Fibroblast of pulmonary artery (primary cell): ENCODE measurements at regions not wholly inside any gene's neighbourhood (a gene's known extent, or its start where the extent isn't known, plus 50 kb on each side); places are given as distances from the start of the nearest gene placed in this dataset.

Experiments used
- DNase-seq: peaks from one replicate; pipeline ENCODE4 v3.0.0-alpha.2; 2010; ENCODE audit warnings: low read depth
- H3K4me3 ChIP-seq: replicated peaks from 2 replicates; pipeline ENCODE4 v1.5.1; 2011; ENCODE audit warnings: low read depth, mild to moderate bottlenecking, control low read depth, low read length, moderate library complexity
- TF ChIP-seq, protein P1 (sequence below): IDR thresholded peaks from 2 replicates; pipeline ENCODE4 v1.5.1; 2011; ENCODE audit warnings: mild to moderate bottlenecking, control low read depth, low read length, inconsistent platforms; ENCODE audit errors: missing control alignments

DNA sequence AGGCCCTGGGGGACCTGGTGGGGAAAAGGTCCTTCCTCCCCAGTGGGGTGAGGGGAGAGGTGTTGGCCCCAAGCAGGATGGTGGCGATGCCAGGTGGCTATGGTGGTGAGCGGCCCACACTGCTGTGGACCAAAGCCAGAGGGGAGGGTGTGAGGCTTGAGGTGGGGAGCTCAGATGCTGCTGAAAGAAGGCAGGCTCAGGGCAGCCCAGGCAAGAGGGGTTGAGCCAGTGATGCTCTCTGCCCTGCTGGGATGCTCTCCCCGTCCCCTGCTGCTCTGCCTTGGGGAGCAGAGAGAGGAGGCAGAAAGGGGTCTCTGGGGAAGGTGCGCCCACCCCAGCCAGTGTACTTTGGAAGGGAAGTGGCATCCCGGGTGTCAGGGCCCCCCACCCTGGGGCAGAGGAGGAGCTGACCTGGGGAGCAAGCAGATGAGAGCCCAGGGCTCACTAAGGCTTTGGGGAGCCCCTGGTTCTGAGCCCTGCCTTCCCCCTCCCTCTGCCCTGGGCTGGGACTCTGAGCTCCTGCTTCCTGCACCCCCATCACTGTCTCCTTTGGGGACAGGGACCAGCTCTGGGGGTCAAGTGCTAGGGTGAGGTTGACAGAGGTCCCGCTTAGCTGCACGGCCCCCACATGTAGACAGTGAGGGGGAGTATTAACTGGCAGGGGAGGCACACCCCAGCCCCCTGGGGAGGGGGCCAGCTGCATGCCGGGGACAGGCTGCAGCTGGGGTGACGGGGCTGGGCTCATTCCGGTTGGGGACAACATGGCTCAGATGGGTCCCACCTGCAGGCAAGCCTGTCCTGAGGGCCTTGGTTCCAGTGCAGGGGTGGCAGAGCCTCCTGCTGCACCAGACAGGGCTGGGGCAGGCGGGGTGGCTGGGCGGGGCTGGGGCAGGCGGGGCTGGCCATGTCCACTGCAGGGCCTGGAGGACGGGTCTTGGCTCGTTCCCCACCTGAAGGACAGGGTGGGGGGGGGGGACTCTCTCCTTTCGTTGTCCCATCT lies 124.4 kb downstream of the KIF26A start:
- TF ChIP-seq, protein P1, sequence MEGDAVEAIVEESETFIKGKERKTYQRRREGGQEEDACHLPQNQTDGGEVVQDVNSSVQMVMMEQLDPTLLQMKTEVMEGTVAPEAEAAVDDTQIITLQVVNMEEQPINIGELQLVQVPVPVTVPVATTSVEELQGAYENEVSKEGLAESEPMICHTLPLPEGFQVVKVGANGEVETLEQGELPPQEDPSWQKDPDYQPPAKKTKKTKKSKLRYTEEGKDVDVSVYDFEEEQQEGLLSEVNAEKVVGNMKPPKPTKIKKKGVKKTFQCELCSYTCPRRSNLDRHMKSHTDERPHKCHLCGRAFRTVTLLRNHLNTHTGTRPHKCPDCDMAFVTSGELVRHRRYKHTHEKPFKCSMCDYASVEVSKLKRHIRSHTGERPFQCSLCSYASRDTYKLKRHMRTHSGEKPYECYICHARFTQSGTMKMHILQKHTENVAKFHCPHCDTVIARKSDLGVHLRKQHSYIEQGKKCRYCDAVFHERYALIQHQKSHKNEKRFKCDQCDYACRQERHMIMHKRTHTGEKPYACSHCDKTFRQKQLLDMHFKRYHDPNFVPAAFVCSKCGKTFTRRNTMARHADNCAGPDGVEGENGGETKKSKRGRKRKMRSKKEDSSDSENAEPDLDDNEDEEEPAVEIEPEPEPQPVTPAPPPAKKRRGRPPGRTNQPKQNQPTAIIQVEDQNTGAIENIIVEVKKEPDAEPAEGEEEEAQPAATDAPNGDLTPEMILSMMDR: no peak
- H3K4me3 ChIP-seq: no peak overlapping the region
- DNase-seq: no peak

DNA sequence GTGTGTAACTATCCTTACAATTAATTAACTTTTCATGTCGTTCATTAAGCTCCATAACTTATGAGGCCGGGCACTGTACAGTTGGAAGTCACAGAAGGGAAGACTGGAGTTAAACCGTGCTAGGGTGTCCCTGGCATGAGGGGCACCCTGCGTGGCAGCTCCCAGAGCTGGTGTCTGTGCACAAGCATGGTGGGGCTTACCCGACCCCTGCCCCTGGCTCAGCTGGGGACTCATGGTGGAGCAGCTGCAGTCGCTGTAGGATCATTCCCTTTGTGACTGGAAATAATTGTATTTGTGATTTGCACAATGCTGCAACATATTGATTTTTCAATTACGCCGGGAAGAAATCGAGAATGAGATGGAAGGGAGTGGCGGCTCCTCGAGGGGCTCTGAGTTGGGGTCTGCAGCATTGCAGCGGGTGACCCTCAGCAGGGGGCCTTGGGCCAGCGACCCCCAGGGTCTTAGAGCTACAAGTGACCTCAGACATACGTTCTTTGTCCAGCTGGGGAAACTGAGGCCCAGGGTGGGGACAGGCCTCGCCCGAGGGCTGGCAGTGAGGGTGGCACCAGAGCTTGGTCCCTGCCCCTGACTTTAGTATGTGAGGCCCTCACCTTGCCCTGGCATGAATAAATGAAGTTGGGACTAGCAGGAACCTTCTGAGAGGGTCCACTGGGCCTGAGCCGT lies 125.4 kb downstream of the KIF26A start:
- TF ChIP-seq, protein P1: no peak
- no peak for DNase-seq
- H3K4me3 ChIP-seq: no peak overlapping the region

DNA sequence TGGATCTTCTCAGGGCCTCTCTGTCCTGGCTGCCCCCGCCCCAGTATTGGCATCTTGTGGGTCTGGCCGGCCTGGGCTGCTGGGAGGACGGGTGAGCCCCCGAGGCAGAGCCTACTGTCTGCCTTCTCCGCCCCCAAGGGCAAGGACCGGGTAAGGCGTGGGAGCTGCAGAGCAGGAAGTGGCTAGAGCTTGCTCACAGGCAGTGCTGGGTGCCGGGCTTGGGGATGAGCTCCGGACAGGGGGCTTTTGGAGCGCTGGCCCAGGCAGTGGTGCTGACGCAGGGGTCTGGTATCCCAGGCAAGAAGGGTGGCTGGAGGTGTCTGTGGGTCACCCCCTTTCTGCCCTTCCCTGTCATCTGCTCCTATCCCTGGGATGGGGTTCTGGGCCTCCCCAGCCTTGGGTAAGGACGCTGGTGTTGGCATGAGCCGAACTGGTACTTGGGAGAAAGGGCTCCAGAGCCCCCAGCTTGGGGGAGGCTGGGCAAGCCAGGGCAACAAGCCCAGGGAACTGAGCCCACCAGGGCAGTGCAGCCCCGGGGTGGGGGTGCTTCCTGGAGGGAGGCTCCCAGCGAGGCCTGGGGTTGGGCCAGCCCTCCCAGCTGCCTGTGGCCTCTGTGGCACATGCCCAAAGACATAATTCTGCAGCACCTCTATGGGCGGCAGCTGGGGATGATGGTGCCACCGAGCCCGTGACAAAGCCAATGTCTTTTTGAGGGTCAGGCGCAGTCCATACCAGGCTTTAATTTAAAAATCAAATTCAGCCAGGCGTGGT lies 126.3 kb downstream of the KIF26A start:
- TF ChIP-seq, protein P1: no peak
- no peak for DNase-seq
- H3K4me3 ChIP-seq: no peak overlapping the region

- no peak overlapping the region for H3K4me3 ChIP-seq
- TF ChIP-seq, protein P1: no peak
- DNase-seq: no peak
Observed at GRCh38 chr14:104265918-104266630, 127.7 kb downstream of the KIF26A start.

DNA sequence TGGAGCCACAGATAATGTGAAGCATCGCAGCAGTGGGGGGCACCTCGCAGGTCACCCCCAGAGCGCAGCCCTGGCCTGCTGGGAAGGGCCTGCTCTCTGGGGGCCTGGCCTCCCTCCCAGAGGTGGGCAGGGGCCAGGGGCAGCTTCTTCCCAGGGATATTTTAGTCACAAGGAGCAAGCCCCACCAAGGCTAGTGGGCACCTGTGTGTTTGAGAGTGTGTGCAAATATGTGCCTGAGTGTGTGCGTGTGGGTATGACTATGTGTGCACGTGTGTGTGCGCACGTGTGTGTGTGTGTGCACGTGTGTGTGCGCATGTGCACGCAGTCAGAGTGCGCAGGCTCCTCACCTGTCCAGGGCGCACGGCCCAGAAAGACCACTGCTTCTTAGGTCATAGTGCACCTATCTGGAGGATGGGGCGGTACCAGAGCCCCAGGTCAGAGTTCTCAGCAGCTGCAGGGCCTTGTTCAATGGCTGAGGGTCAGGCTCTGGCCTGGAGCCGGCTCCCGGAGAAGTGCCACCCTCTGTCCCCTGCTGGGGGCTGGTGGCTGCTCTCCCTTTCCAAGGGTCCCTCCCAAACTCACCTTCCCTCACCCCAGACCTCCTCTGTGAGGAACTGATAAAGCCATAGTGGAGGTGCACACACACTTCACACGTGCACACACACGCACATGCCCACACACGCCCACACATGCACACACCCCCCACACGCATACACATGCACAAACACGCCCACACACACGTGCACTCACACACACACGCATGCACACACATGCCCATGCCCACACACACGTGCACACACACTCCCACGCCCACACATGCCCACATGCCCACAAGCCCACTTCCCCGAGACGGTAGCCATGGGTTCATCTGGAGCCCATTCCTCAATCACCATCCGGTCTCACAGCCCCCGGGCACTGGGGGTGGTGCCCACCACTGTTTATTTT lies 128.5 kb downstream of the KIF26A start:
- no peak overlapping the region for H3K4me3 ChIP-seq
- TF ChIP-seq, protein P1: no peak

GRCh38 chr14:104267895-104268294 lies 129.5 kb downstream of the KIF26A start:
- no peak for DNase-seq
- H3K4me3 ChIP-seq: no peak overlapping the region
- TF ChIP-seq, protein P1: no peak

More for the DNA sequence above, 128.5 kb downstream of the KIF26A start:
- no peak for DNase-seq
